GM08714 (cell line): ENCODE measurements at regions not wholly inside any gene's neighbourhood (a gene's known extent, or its start where the extent isn't known, plus 50 kb on each side); places are given as distances from the start of the nearest gene placed in this dataset.
"Not testable (repeated sequence)": the region's sequence is repeated elsewhere in the genome, so short reads cannot be mapped to it uniquely, and the experiment has no call there.

ENCODE experiments used
- H3K4me3 ChIP-seq: fragments of 200-500 bp; sonication (Bioruptor generic); 2 replicates; pipeline ENCODE4 v1.5.1; 2014; ENCODE audit warnings: mild to moderate bottlenecking, low read length, inconsistent platforms
- ZNF274 ChIP-seq: IDR thresholded peaks from 2 replicates; pipeline ENCODE4 v1.6.1; 2012; ENCODE audit warnings: mild to moderate bottlenecking, low read depth, low read length

- H3K4me3 ChIP-seq: no peak overlapping the region
- TF ChIP-seq ZNF274: no peak
Observed at GRCh38 chr11:134999590-134999989, 587.5 kb upstream of the B3GAT1 start.

- TF ChIP-seq ZNF274: no peak
- H3K4me3 ChIP-seq: no peak overlapping the region
Observed at GRCh38 chr11:134997652-134998320, 585.7 kb upstream of the B3GAT1 start.

- TF ChIP-seq ZNF274: no peak
- no peak overlapping the region for H3K4me3 ChIP-seq
Observed at GRCh38 chr11:134995741-134996140, 583.7 kb upstream of the B3GAT1 start.

DNA sequence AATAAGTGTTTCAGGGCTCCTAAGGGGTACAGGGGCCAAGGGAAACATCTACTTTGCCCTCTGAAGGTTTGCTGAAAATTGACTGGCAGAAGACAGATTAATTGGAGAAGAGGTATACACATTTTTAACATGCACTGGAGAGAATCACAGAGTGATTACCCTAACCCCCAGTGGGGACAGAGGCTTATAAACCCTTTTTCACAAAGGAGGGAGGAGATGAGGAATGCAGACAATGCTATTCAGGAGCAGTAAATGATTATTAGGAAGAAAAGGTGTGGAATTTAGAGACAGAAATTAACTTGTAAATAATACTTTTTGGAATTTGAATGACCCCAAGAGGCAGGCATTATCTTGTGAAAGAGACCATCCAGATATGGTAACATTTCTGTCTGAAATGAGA lies 582.4 kb upstream of the B3GAT1 start:
- no peak overlapping the region for H3K4me3 ChIP-seq
- TF ChIP-seq ZNF274: no peak

DNA sequence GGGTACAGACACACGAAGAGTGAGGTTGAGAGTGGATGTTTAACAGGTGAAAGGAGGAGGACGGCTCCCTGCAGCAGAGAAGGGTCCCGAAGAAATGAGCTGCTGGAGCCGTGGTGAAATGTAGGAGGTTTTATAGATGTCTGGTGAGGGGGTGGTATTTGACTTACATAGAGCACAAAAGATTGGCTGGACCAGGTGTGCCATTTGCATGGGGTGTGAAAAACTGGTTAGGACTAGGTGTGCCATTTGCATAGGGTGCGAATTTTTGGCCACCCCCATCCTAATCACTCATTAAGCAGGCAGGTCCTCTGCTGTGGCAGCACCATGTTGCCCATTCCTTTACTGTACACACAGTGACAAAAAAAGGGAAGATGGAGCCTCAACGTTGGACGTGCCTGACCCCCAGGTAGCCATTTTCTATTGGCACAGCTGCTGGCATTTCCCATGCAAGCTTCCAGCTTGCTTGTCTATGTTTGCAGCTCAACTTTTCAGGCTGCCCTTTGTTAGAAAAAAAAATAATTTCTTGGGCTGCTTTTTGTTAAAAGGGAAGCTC lies 581.7 kb upstream of the B3GAT1 start:
- H3K4me3 ChIP-seq: no peak overlapping the region
- no peak for TF ChIP-seq ZNF274

DNA sequence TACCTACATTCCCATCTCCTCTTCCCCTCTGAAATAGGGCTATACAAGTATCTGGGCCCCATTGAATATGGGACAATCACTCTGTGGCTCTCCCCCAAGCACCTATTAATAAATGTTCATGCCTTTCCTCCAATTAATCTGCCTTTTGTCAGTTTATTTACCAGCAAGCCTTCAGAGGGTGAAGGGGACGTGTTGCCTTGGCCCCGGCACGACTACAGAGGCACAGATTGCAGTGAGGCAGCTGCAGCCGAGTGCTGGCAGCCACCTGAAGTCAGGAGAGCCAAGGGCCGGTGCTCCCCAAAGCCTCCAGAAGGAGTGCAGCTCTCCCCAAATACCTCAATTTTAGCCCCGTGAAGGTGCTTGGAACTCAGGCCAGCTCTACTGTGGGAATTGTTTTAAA lies 580.9 kb upstream of the B3GAT1 start:
- TF ChIP-seq ZNF274: no peak
- H3K4me3 ChIP-seq: no peak overlapping the region

GRCh38 chr11:134988495-134988894 lies 576.5 kb upstream of the B3GAT1 start:
- H3K4me3 ChIP-seq: no peak overlapping the region
- TF ChIP-seq ZNF274: no peak

DNA sequence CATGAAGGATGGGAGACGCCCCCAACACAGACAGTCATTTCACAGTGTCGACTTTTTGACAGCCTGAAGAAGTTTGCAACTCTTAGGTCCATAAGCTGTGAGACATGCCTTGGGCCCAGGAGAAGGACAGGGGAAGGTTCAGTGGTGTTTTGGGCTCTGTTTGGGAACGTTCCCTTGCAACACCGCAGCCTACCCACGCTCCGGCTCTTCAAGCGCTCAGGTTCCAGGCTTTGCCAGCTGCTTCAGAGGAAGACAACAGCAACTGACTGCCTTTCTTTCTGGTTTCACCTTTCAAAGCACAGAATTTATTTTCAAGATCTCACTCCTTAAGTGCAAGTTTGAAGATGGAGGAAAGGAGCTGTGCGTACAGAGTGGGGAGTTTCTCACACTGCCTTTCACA lies 575.8 kb upstream of the B3GAT1 start:
- H3K4me3 ChIP-seq: no peak overlapping the region
- no peak for TF ChIP-seq ZNF274

GRCh38 chr11:134987223-134987768 lies 575.3 kb upstream of the B3GAT1 start:
- H3K4me3 ChIP-seq: no peak overlapping the region
- no peak for TF ChIP-seq ZNF274

- TF ChIP-seq ZNF274: no peak
- H3K4me3 ChIP-seq: no peak overlapping the region
Observed at GRCh38 chr11:134984421-134984820, 572.4 kb upstream of the B3GAT1 start.

GRCh38 chr11:134982432-134982831 lies 570.4 kb upstream of the B3GAT1 start:
- not testable (repeated sequence) for H3K4me3 ChIP-seq

DNA sequence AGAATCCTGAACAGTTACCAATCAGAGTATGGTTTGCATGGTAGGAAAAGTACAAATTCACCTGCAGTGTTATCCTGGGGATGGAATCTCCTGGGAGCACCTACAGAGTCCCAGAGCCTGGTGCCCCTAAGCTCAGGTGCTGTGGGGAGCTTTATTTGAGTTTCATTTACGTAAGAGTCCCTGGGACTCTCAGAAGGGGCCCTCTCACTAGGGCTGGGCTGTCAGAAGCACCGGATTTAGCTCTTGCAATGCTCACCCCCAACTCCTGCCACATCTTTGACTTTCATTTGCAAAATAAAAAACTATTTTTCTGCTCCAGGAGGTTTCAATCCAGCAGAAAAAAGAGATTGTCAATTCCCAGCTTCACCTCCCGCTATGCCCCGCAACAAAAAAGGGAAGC lies 569.8 kb upstream of the B3GAT1 start:
- no peak overlapping the region for H3K4me3 ChIP-seq
- no peak for TF ChIP-seq ZNF274

DNA sequence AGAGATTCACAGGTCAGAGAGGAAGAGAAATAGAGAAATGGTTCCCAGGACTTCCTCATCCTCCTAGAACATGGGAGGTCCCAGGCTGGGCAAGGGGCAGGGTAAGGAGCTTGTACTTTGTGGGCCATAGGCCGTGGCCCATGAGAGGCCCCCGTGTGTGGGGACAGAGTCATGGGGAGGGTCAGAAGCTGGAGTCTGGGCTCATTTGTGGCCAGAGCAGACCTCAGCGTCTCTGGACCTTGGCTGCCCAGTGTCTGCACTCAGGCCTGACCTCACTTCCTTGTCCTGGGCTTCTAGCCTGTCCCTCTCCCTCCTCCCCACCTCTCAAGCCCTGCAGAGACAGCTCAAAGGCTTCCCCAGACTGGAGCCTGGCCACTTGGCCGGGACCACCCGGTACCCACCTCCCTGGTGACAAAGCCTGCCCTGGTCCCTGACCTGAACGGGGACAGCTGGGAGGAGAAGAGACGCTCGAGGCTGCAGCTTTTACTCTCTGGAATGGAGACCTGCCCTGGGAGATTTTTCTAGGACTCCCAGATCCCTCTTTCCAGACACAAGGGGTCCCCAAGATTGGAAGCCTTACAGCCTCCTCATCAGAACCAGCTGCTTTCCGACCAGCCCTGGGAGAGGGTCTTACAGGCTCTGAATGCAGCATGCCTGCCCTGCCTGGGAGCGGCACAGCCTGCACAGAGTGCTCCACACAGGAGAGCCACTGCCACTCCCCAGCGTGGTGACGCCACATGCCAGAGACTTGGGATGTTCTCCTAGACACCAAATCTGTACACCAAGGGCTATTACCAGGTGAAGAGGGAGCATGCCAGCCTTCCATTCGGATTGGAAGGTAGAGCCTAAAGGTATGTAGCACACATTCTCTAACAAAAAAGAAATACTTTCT lies 569.0 kb upstream of the B3GAT1 start:
- no peak for TF ChIP-seq ZNF274
- no peak overlapping the region for H3K4me3 ChIP-seq

DNA sequence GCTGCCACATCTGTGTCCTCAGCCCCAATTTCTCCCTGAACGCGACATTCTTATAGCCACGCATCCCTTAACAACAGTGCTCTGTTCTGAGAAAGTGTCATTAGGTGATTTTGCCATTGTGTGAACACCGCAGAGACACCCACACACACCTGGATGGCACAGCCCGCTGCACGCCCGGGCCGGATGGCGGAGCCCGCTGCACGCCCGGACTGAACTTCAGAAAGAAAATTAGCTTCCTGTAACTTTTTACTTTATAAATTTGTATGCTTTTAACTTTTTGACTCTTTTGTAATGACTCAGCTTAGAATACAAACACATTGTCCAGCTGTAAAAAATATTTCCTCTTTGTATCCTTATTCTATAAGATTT lies 567.0 kb upstream of the B3GAT1 start:
- H3K4me3 ChIP-seq: not testable (repeated sequence)
